ENCODE measurements at regions not wholly inside any gene's neighbourhood (a gene's known extent, or its start where the extent isn't known, plus 50 kb on each side); places are given as distances from the start of the nearest gene placed in this dataset.

DNA sequence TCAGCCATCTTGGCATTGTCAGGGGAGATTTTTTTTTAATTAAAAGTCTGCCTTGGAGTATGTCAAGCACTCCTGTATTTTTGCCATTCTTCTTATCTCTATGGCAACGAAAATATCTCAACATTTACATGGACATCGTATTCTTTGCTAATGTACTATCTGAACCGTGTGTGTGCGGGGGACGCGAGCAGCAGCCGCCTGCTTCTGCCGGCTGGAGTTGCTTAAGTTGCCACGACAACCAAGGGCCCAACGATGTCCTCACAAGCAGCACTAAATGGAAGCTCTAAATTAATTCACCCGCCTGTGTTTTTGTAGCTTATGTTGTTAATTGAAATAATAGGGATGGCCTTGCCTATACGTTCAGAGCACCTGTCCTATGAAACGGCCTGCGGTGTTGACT lies 309.5 kb downstream of the TEX29 start:
- TF ChIP-seq, protein P1, sequence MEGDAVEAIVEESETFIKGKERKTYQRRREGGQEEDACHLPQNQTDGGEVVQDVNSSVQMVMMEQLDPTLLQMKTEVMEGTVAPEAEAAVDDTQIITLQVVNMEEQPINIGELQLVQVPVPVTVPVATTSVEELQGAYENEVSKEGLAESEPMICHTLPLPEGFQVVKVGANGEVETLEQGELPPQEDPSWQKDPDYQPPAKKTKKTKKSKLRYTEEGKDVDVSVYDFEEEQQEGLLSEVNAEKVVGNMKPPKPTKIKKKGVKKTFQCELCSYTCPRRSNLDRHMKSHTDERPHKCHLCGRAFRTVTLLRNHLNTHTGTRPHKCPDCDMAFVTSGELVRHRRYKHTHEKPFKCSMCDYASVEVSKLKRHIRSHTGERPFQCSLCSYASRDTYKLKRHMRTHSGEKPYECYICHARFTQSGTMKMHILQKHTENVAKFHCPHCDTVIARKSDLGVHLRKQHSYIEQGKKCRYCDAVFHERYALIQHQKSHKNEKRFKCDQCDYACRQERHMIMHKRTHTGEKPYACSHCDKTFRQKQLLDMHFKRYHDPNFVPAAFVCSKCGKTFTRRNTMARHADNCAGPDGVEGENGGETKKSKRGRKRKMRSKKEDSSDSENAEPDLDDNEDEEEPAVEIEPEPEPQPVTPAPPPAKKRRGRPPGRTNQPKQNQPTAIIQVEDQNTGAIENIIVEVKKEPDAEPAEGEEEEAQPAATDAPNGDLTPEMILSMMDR (IDR thresholded peaks at IDR 0.05) = no peak
- TF ChIP-seq POLR2A (IDR thresholded peaks at IDR 0.05) = no peak

Measured in uterus (tissue), 2 donors.